ENCODE measurements at regions not wholly inside any gene's neighbourhood (a gene's known extent, or its start where the extent isn't known, plus 50 kb on each side); places are given as distances from the start of the nearest gene placed in this dataset.

- TF ChIP-seq, protein P1, sequence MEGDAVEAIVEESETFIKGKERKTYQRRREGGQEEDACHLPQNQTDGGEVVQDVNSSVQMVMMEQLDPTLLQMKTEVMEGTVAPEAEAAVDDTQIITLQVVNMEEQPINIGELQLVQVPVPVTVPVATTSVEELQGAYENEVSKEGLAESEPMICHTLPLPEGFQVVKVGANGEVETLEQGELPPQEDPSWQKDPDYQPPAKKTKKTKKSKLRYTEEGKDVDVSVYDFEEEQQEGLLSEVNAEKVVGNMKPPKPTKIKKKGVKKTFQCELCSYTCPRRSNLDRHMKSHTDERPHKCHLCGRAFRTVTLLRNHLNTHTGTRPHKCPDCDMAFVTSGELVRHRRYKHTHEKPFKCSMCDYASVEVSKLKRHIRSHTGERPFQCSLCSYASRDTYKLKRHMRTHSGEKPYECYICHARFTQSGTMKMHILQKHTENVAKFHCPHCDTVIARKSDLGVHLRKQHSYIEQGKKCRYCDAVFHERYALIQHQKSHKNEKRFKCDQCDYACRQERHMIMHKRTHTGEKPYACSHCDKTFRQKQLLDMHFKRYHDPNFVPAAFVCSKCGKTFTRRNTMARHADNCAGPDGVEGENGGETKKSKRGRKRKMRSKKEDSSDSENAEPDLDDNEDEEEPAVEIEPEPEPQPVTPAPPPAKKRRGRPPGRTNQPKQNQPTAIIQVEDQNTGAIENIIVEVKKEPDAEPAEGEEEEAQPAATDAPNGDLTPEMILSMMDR (IDR thresholded peaks at IDR 0.05; ENCODE audit: low read depth, low read length, missing input control) = no peak
- no peak for TF ChIP-seq YY1 (IDR thresholded peaks at IDR 0.05)
- no peak for TF ChIP-seq TAF1 (conservative IDR thresholded peaks at IDR 0.05)
- TF ChIP-seq, protein P2, sequence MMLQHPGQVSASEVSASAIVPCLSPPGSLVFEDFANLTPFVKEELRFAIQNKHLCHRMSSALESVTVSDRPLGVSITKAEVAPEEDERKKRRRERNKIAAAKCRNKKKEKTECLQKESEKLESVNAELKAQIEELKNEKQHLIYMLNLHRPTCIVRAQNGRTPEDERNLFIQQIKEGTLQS (IDR thresholded peaks at IDR 0.05) = no peak
- TF ChIP-seq, protein P3, sequence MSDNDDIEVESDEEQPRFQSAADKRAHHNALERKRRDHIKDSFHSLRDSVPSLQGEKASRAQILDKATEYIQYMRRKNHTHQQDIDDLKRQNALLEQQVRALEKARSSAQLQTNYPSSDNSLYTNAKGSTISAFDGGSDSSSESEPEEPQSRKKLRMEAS (IDR thresholded peaks at IDR 0.05) = no peak
- TF ChIP-seq GABPA (IDR thresholded peaks at IDR 0.05 in 1 of 2, conservative IDR thresholded peaks at IDR 0.05 in 1 of 2) = no peak
- no peak for TF ChIP-seq HNF4A (conservative IDR thresholded peaks at IDR 0.05)
- no peak for TF ChIP-seq JUND (IDR thresholded peaks at IDR 0.05)
- TF ChIP-seq SP1 (IDR thresholded peaks at IDR 0.05) = no peak
- no peak for TF ChIP-seq HNF4G (IDR thresholded peaks at IDR 0.05)
- TF ChIP-seq, protein P4, sequence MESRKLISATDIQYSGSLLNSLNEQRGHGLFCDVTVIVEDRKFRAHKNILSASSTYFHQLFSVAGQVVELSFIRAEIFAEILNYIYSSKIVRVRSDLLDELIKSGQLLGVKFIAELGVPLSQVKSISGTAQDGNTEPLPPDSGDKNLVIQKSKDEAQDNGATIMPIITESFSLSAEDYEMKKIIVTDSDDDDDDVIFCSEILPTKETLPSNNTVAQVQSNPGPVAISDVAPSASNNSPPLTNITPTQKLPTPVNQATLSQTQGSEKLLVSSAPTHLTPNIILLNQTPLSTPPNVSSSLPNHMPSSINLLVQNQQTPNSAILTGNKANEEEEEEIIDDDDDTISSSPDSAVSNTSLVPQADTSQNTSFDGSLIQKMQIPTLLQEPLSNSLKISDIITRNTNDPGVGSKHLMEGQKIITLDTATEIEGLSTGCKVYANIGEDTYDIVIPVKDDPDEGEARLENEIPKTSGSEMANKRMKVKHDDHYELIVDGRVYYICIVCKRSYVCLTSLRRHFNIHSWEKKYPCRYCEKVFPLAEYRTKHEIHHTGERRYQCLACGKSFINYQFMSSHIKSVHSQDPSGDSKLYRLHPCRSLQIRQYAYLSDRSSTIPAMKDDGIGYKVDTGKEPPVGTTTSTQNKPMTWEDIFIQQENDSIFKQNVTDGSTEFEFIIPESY (IDR thresholded peaks at IDR 0.05) = no peak
- TF ChIP-seq RAD21 (IDR thresholded peaks at IDR 0.05) = no peak
- no peak for TF ChIP-seq FOXA1 (IDR thresholded peaks at IDR 0.05)
Observed at GRCh38 chr2:41836948-41837347, 210.9 kb upstream of the PKDCC start.
